B cell (primary cell): ENCODE measurements at regions not wholly inside any gene's neighbourhood (a gene's known extent, or its start where the extent isn't known, plus 50 kb on each side); places are given as distances from the start of the nearest gene placed in this dataset.

ENCODE experiments used
- ATAC-seq: fragments of 200-7000 bp; cut with Tn5 transposase; one replicate; pipeline ENCODE4 v1.10.0; 2021; ENCODE audit warnings: low read depth, mild to moderate bottlenecking, moderate number of reproducible peaks, moderate library complexity
- CTCF ChIA-PET: fragments of 350-600 bp; sonication (Branson Sonifier 250); formaldehyde crosslinking; loops from one replicate; lab custom pipeline; 2021; ENCODE audit warnings: antibody characterized with exemption, inconsistent platforms; lab: Charles Lee
- POLR2A ChIA-PET: fragments of 350-600 bp; sonication (Branson Sonifier 250); formaldehyde crosslinking; loops from one replicate; lab custom pipeline; 2021; ENCODE audit warnings: antibody characterized with exemption; lab: Charles Lee
- DNase-seq: peaks from one replicate; pipeline ENCODE4 v3.0.0; 2013
- H2AFZ ChIP-seq: 2 replicates; pipeline ENCODE4 v1.6.1; 2012; ENCODE audit warnings: mild to moderate bottlenecking, low read depth, low read length; ENCODE audit not compliant: insufficient read depth, poor library complexity, severe bottlenecking
- H3K27ac ChIP-seq, 2 donors: 1 replicate in 1 of 2; 2 replicates in 1 of 2; pipeline ENCODE4 v1.5.1; 2012 to 2013; ENCODE audit warnings: low read length in 2 of 2, mild to moderate bottlenecking in 2 of 2, moderate library complexity in 1 of 2
- H3K27me3 ChIP-seq, 4 experiments: fragments of 200-600 bp in 1 of 4; sonication (generic) in 1 of 4; replicated peaks in 1 of 4; 1 replicate in 2 of 4; 2 replicates in 2 of 4; pipeline versions ENCODE4 v1.6.1 to v1.7.0; 2013 to 2016; ENCODE audit warnings: low read length in 3 of 4, mild to moderate bottlenecking in 2 of 4, mixed read lengths in 1 of 4, moderate library complexity in 1 of 4; ENCODE audit not compliant: insufficient read depth in 4 of 4, control insufficient read depth in 3 of 4; ENCODE audit errors: control extremely low read depth in 1 of 4
- H3K36me3 ChIP-seq, 2 experiments: replicated peaks in 1 of 2; 1 replicate in 1 of 2; 2 replicates in 1 of 2; pipeline versions ENCODE4 v1.6.1 to v1.7.1; 2013; ENCODE audit warnings: low read length in 1 of 2; ENCODE audit not compliant: insufficient read depth in 2 of 2, control insufficient read depth in 1 of 2; ENCODE audit errors: control extremely low read depth in 1 of 2, extremely low read depth in 1 of 2
- H3K4me1 ChIP-seq, 2 donors: fragments of 200-600 bp in 1 of 2; sonication (generic) in 1 of 2; 1 replicate in 1 of 2; 2 replicates in 1 of 2; pipeline versions ENCODE4 v1.5.1 to v1.6.1; 2013 to 2017; ENCODE audit warnings: low read length in 2 of 2; ENCODE audit not compliant: control insufficient read depth in 2 of 2, insufficient read depth in 2 of 2
- H3K4me2 ChIP-seq: replicated peaks from 2 replicates; pipeline ENCODE3; 2012; ENCODE audit warnings: mild to moderate bottlenecking, low read depth, low read length; ENCODE audit not compliant: poor library complexity, severe bottlenecking
- H3K4me3 ChIP-seq, 5 experiments: fragments of 200-600 bp in 1 of 5; sonication (generic) in 1 of 5; 1 replicate in 3 of 5; 2 replicates in 2 of 5; pipeline versions ENCODE4 v1.5.1 to v1.7.0; 2011 to 2016; ENCODE audit warnings: low read length in 4 of 5, mild to moderate bottlenecking in 4 of 5, low read depth in 2 of 5, control low read depth in 1 of 5, moderate library complexity in 1 of 5; ENCODE audit not compliant: insufficient read depth in 1 of 5; ENCODE audit errors: control extremely low read depth in 1 of 5, extremely low read depth in 1 of 5
- H3K79me2 ChIP-seq: fragments of 200-600 bp; sonication (generic); one replicate; pipeline ENCODE4 v1.6.0; 2016; ENCODE audit warnings: low read length; ENCODE audit not compliant: control insufficient read depth, insufficient read depth
- H3K9ac ChIP-seq: fragments of 200-600 bp; sonication (generic); 2 replicates; pipeline ENCODE4 v1.6.1; 2017; ENCODE audit warnings: mild to moderate bottlenecking, low read length, moderate library complexity
- H3K9me3 ChIP-seq, 3 donors: one replicate each; pipeline versions ENCODE4 v1.6.1 to v1.7.1; 2013; ENCODE audit warnings: low read length in 2 of 3; ENCODE audit not compliant: control insufficient read depth in 2 of 3, insufficient read depth in 1 of 3; ENCODE audit errors: control extremely low read depth in 1 of 3
- H4K20me1 ChIP-seq: 2 replicates; pipeline ENCODE4 v1.6.0; 2012; ENCODE audit warnings: mild to moderate bottlenecking, low read length; ENCODE audit not compliant: insufficient read depth, control insufficient read depth, poor library complexity, severe bottlenecking
- H3K27ac Mint-ChIP-seq: one replicate; pipeline ENCODE4 v1.8.0; 2021; ENCODE audit warnings: mixed read lengths
- H3K27me3 Mint-ChIP-seq: one replicate; pipeline ENCODE4 v1.8.0; 2021; ENCODE audit warnings: mixed read lengths
- H3K4me1 Mint-ChIP-seq: one replicate; pipeline ENCODE4 v1.8.0; 2021; ENCODE audit warnings: mixed read lengths
- H3K4me3 Mint-ChIP-seq: one replicate; pipeline ENCODE4 v1.8.0; 2021; ENCODE audit warnings: mixed read lengths
- H3K9me3 Mint-ChIP-seq: one replicate; pipeline ENCODE4 v1.8.0; 2022; ENCODE audit warnings: mixed read lengths; ENCODE audit not compliant: insufficient read depth
- EZH2 ChIP-seq: IDR thresholded peaks from 2 replicates; pipeline ENCODE4 v1.6.1; 2012; ENCODE audit warnings: borderline replicate concordance, low read depth, mild to moderate bottlenecking, moderate library complexity, low read length; ENCODE audit not compliant: insufficient read depth, poor library complexity, severe bottlenecking
- WGBS: methylation state at CpG from one replicate; pipeline ENCODE4 v1.1.5; 2013; ENCODE audit warnings: missing lambda C conversion rate; ENCODE audit not compliant: insufficient coverage; 5-methylcytosine and 5-hydroxymethylcytosine counted together
- intact Hi-C: fragments of 100-400 bp; cut with micrococcal nuclease; formaldehyde crosslinking; loops from one replicate; pipeline ENCODE4 v1.10.0; 2022
- TF ChIP-seq, protein P1 (sequence below): fragments of 200-600 bp; IDR thresholded peaks from one replicate; pipeline ENCODE4 v1.8.0; 2022; ENCODE audit warnings: antibody characterized with exemption, mild to moderate bottlenecking

- no peak overlapping the region for H3K27ac Mint-ChIP-seq
- Histone ChIP-seq H3K9me3 (no peaks in the 10 kb centered on the region), H3K4me1 (no peaks in the 10 kb centered on the region), H3K9ac (no peak overlapping the region), H3K27me3 (no peaks in the 10 kb centered on the region), H4K20me1 (no peaks in the 10 kb centered on the region), H3K27ac (no peak overlapping the region), H3K36me3 (no peaks in the 10 kb centered on the region), H3K4me3 (no peak overlapping the region), H3K4me2 (no peak overlapping the region), H2AFZ (no peak overlapping the region), H3K79me2 (no peaks in the 10 kb centered on the region)
- DNase-seq (no peak), ATAC-seq (no peak)
- POLR2A ChIA-PET = no interaction called here
- no peak overlapping the region for H3K4me3 Mint-ChIP-seq
- no peaks in the 10 kb centered on the region for H3K27me3 Mint-ChIP-seq
- no peaks in the 10 kb centered on the region for H3K4me1 Mint-ChIP-seq
- H3K9me3 Mint-ChIP-seq = no peaks in the 10 kb centered on the region
- CTCF ChIA-PET = no interaction called here
- WGBS = no CpG with 5 or more reads among the region's 6 CpGs
- TF ChIP-seq, protein P1, sequence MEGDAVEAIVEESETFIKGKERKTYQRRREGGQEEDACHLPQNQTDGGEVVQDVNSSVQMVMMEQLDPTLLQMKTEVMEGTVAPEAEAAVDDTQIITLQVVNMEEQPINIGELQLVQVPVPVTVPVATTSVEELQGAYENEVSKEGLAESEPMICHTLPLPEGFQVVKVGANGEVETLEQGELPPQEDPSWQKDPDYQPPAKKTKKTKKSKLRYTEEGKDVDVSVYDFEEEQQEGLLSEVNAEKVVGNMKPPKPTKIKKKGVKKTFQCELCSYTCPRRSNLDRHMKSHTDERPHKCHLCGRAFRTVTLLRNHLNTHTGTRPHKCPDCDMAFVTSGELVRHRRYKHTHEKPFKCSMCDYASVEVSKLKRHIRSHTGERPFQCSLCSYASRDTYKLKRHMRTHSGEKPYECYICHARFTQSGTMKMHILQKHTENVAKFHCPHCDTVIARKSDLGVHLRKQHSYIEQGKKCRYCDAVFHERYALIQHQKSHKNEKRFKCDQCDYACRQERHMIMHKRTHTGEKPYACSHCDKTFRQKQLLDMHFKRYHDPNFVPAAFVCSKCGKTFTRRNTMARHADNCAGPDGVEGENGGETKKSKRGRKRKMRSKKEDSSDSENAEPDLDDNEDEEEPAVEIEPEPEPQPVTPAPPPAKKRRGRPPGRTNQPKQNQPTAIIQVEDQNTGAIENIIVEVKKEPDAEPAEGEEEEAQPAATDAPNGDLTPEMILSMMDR = no peak
- intact Hi-C loops = no loop called here
These were observed 139.5 kb downstream of the ZPLD1 start for GRCh38 chr3:102574355-102574754.

DNA sequence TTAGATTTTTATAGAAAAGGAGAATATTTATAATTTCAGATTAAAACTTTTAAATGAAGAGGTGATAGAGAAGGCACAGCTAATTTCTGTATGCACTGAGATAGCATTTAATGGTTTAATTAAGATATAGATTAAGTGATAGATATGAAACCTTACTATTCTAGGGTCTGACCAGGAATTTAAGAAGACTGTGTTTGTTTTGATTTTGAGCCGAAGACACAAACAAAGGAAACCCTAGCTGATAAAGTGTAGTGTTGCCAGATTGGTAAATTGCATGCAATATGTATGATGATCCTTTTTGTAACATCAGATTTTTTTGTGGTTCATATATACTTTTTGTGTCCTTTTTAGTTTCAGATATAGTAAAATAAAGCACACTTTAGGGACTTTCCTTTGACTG is 141.8 kb downstream of the ZPLD1 start:
- no peak overlapping the region for H2AFZ ChIP-seq
- no peaks in the 10 kb centered on the region for H3K4me1 ChIP-seq
- H3K79me2 ChIP-seq = no peaks in the 10 kb centered on the region
- TF ChIP-seq EZH2 = no peak
- TF ChIP-seq, protein P1 = no peak
- Mint-ChIP-seq H3K4me1 (no peaks in the 10 kb centered on the region), H3K27me3 (no peaks in the 10 kb centered on the region), H3K4me3 (no peak overlapping the region), H3K27ac (no peak overlapping the region), H3K9me3 (no peaks in the 10 kb centered on the region)
- ChIA-PET CTCF (no interaction called here), POLR2A (no interaction called here)
- no peak overlapping the region for H3K4me2 ChIP-seq
- H4K20me1 ChIP-seq = no peaks in the 10 kb centered on the region
- intact Hi-C loops = no loop called here
- ATAC-seq = no peak
- H3K27me3 ChIP-seq = no peaks in the 10 kb centered on the region
- H3K9ac ChIP-seq = no peak overlapping the region
- H3K9me3 ChIP-seq = no peaks in the 10 kb centered on the region
- H3K36me3 ChIP-seq = no peaks in the 10 kb centered on the region
- no peak for DNase-seq
- H3K4me3 ChIP-seq = no peak overlapping the region
- H3K27ac ChIP-seq = no peak overlapping the region
- no CpG with 5 or more reads among the region's 1 CpG for WGBS
